AG10803 (cell line): ENCODE measurements at regions not wholly inside any gene's neighbourhood (a gene's known extent, or its start where the extent isn't known, plus 50 kb on each side); places are given as distances from the start of the nearest gene placed in this dataset.

Source experiments
- DNase-seq: peaks from one replicate; pipeline ENCODE4 v3.0.0; 2010; ENCODE audit warnings: low read depth
- H3K4me3 ChIP-seq: 2 replicates; pipeline ENCODE4 v1.5.1; 2011; ENCODE audit warnings: mild to moderate bottlenecking, low read length, control low read depth
- TF ChIP-seq, protein P1 (sequence below): conservative IDR thresholded peaks from 2 replicates; pipeline ENCODE4 v1.5.1; 2011; ENCODE audit warnings: mild to moderate bottlenecking, low read length, control low read depth, inconsistent platforms

DNA sequence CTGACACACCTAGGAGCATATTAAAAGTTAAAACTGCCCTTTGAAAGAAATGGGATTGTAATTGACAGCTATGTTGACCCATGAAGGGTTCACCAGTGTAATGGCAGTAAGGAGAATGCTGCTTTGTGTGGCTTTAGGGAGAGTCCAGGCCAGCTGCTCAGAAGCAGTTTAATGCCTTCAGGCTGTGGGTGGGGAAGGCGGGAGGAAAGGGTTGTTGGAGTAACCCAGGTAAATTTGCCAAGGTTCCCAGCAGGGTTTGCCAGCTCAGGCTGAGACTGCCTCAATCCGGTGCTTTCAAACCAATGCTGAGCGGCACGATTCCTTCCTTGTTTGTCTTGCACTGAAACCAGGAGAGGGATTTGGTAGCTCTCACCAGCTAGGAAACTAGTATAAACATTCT is 637.2 kb downstream of the INHBA start:
- DNase-seq = no peak
- TF ChIP-seq, protein P1, sequence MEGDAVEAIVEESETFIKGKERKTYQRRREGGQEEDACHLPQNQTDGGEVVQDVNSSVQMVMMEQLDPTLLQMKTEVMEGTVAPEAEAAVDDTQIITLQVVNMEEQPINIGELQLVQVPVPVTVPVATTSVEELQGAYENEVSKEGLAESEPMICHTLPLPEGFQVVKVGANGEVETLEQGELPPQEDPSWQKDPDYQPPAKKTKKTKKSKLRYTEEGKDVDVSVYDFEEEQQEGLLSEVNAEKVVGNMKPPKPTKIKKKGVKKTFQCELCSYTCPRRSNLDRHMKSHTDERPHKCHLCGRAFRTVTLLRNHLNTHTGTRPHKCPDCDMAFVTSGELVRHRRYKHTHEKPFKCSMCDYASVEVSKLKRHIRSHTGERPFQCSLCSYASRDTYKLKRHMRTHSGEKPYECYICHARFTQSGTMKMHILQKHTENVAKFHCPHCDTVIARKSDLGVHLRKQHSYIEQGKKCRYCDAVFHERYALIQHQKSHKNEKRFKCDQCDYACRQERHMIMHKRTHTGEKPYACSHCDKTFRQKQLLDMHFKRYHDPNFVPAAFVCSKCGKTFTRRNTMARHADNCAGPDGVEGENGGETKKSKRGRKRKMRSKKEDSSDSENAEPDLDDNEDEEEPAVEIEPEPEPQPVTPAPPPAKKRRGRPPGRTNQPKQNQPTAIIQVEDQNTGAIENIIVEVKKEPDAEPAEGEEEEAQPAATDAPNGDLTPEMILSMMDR = no peak
- no peak overlapping the region for H3K4me3 ChIP-seq

DNA sequence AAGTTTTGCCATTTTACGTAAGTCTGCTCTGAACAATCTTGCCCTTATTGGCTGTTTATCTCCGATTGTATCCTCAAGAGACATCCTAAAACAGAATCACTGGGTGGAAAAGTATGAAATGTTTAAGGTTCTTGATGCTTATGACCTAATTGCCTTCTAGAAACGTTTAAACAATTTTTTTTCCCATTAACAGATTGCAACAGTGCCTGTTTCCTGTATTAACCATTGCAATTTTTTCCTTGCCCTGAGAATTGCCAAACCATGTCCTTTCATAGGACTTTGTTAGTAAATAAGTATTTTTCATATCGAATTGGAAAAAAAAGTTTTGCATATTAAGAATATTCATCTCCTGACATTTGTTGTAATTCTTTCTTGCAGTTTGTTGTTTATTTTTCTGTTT is 639.8 kb downstream of the INHBA start:
- TF ChIP-seq, protein P1 = no peak
- no peak overlapping the region for H3K4me3 ChIP-seq
- DNase-seq = no peak

DNA sequence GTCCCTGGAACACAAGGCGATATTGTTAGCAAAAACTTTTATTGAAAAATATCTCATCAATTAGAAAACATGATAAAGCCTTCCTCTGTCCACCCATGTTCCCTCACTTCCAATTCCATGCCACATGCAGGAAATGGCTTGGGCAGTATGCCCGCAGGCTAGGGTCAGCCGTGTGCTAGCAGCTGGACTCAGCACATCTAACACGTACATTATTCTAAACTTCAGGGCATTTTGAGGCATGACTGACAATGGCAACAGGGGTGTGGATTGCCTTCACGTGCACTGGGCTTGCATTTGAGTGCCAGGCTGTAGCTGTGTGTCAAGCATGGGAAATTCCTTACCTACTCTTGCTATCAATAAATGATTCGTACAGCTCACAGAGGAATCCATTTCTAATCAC is 642.1 kb downstream of the INHBA start:
- no peak for DNase-seq
- TF ChIP-seq, protein P1 = no peak
- H3K4me3 ChIP-seq = no peak overlapping the region

DNA sequence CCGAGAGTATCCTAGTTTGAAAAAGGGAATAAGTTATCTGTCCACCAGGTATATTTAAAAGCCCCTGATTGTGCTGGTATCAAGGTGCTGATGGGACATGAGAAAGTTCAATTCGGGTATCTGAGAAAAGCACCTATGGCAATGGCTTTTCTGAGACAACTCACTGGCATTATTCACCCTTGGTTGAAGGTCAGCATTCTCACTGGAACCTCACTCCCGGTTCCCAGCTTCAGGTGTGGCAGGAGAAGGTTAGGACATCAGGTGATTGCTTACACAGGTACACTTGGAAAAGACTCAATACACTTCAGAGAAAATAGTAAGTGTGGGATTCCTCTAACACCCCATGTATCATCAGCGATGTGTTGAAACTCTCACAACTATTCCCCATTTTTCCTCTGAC is 643.1 kb downstream of the INHBA start:
- H3K4me3 ChIP-seq = no peak overlapping the region
- DNase-seq = no peak
- TF ChIP-seq, protein P1 = no peak

DNA sequence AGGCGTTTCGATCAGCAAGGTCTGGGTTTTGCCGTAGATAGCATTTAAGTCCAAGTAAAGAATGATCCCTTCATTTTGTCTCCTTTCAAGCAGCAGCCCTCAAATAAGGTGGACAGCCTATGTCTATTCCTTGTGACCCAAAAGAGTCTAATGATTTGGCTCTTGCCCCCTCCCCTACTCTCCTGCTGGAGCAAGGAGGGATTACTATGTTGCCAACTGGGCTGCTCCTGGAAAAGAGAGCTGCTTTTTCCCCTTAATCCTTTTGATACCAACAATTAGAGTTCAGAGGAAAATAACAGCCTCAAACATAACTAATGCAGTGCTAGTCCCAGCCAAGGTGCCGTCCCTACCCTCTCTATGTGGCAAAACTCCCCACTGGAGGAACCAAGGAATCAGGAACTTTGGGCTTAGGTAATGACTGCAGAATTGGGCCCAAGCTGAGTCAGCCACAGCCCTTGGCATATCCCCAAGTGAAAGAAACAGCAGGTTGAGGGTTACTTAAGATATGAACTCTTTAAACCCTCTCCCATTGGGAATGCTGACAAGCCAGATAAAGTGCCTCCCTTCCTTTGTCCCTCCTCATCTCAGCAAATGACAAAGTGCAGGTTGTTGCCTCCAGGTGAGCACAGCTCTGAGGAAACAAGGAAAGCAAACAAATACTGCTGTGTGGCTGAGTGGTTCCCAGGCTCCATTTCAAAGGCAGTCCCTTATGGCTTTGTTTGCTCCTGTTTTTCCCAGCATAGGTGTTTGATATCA is 643.7 kb downstream of the INHBA start:
- no peak for DNase-seq
- no peak overlapping the region for H3K4me3 ChIP-seq
- TF ChIP-seq, protein P1 = no peak

DNA sequence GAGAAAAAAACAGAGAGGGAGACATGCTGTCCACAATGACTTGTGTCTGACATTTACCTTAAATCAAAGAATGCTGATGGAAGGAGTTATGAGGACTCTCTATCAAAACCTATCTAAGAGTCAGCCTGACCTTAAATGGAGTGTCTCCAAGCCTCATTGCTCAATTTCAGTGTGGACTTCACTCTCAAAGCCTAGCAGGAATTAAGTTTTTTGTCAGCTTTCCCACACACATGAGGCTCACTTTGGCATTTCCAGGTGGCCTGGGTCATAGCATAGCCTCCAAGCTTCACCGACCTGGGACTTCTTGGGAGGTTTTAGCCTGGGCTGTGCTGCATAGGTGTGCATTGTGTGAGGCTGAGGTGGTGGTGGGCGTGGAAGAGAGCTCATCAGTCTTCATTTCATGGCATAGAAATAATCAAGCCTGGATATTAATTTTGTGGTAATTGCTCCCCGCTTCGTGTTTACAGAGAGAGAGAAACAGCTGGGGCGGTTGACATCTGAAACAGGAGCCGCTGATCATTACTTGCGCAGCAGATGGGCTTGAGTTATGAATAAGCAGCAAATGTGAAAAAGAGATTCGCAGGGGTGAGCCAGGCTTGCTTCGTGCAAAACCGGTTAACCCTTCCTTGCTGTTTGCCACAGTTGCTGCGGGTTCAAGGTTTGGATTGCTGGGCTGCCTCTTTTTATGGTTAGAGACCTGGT is 647.8 kb downstream of the INHBA start:
- TF ChIP-seq, protein P1 = no peak
- no peak overlapping the region for H3K4me3 ChIP-seq
- DNase-seq = no peak

DNA sequence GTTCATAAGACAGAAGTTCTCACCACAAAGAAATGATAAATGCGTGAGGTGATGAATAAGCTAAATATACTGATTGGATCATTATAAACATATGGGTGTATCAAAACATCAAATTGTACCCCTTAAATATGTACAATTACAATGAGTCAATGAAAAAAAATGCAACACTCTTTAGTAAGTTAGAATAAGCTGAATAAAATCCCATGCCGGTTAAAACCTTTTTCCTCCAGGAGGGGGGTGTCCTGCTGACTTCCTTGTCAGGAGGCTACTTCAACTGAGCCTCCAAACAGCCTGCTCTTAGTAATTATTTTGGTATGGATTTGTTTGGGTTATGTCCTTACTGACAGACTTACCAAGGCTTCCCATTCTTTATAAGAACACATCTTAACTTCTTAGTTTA is 649.1 kb downstream of the INHBA start:
- DNase-seq = peak; percentile 31
- TF ChIP-seq, protein P1 = 0 out of 2 replicates have a peak, but pooled peaks have one; percentile 8
- H3K4me3 ChIP-seq = no peak overlapping the region
